ENCODE measurements at regions not wholly inside any gene's neighbourhood (a gene's known extent, or its start where the extent isn't known, plus 50 kb on each side); places are given as distances from the start of the nearest gene placed in this dataset.

- Histone ChIP-seq H3K4me1 (ENCODE audit: control insufficient read depth, insufficient read depth, low read length) (peaks cover 2% of the 10 kb centered on the region), H3K23ac (ENCODE audit: low read depth, low read length) (no peak overlapping the region), H3K4me3 (ENCODE audit: insufficient read depth, low read depth, low read length) (no peak overlapping the region), H3K9ac (ENCODE audit: low read depth, low read length) (no peak overlapping the region), H2AK5ac (ENCODE audit: low read depth, low read length) (no peak overlapping the region), H4K20me1 (ENCODE audit: insufficient read depth, low read length) (no peaks in the 10 kb centered on the region), H3K4ac (ENCODE audit: low read depth, low read length) (no peak overlapping the region), H3K18ac (ENCODE audit: low read depth, low read length) (no peak overlapping the region), H3K9me3 (ENCODE audit: control insufficient read depth, insufficient read depth, low read length) (no peaks in the 10 kb centered on the region), H3K27ac (ENCODE audit: insufficient read depth, low read length) (no peak overlapping the region), H4K91ac (ENCODE audit: insufficient read depth, low read depth, low read length) (no peak overlapping the region), H2AFZ (replicated peaks; ENCODE audit: low read length, poor library complexity) (no peak overlapping the region), H2AK9ac (replicated peaks; ENCODE audit: low read depth, low read length, poor library complexity) (no peak overlapping the region), H3K4me2 (ENCODE audit: low read depth, low read length) (no peak overlapping the region), H3K14ac (replicated peaks; ENCODE audit: low read depth, low read length) (no peak overlapping the region), H2BK5ac (ENCODE audit: low read depth, low read length, poor library complexity, severe bottlenecking) (no peak overlapping the region), H3K56ac (ENCODE audit: extremely low read depth, insufficient read depth, low read length) (no peak overlapping the region), H3K79me1 (ENCODE audit: low read depth in 1 of 2, low read length in 2 of 2) (no peaks in the 10 kb centered on the region), H2BK20ac (ENCODE audit: low read depth, low read length) (no peak overlapping the region), H3K27me3 (ENCODE audit: control insufficient read depth, insufficient read depth, low read length) (no peaks in the 10 kb centered on the region), H2BK120ac (ENCODE audit: low read depth, low read length) (no peak overlapping the region), H4K5ac (ENCODE audit: low read depth, low read length) (no peak overlapping the region), H2BK15ac (ENCODE audit: low read depth, low read length) (no peak overlapping the region), H3K9me1 (ENCODE audit: insufficient read depth, low read length) (no peaks in the 10 kb centered on the region), H3K36me3 (ENCODE audit: control insufficient read depth, insufficient read depth, low read length) (no peaks in the 10 kb centered on the region), H4K8ac (ENCODE audit: low read depth in 2 of 2, low read length in 2 of 2) (no peak overlapping the region)
- no peak for TF ChIP-seq BHLHE40 (IDR thresholded peaks at IDR 0.05; ENCODE audit: low read depth, low read length)
- no peak for TF ChIP-seq RFX5 (IDR thresholded peaks at IDR 0.05; ENCODE audit: low read depth, low read length)
- TF ChIP-seq CHD1 (IDR thresholded peaks at IDR 0.05; ENCODE audit: low read depth, low read length): no peak
- no peak for TF ChIP-seq NFE2L2 (IDR thresholded peaks at IDR 0.05; ENCODE audit: low read depth, low read length)
- TF ChIP-seq ELK1 (IDR thresholded peaks at IDR 0.05; ENCODE audit: borderline replicate concordance, low read depth, low read length): no peak
- no peak for TF ChIP-seq SMC3 (IDR thresholded peaks at IDR 0.05; ENCODE audit: low read depth, low read length)
- TF ChIP-seq MAZ (IDR thresholded peaks at IDR 0.05; ENCODE audit: borderline replicate concordance, low read depth, low read length): no peak
- TF ChIP-seq RAD21 (IDR thresholded peaks at IDR 0.05; ENCODE audit: low read length): no peak
- TF ChIP-seq FOS (IDR thresholded peaks at IDR 0.05; ENCODE audit: low read depth, low read length): no peak
- TF ChIP-seq CEBPB (IDR thresholded peaks at IDR 0.05; ENCODE audit: low read depth, low read length): no peak
- TF ChIP-seq CTCF (conservative IDR thresholded peaks at IDR 0.05; ENCODE audit: low read depth, low read length): no peak
- no peak for TF ChIP-seq MXI1 (IDR thresholded peaks at IDR 0.05; ENCODE audit: borderline replicate concordance, low read depth, low read length)
- ChIA-PET POLR2A (ENCODE audit: unreplicated experiment) (no interaction called here), CTCF (no interaction called here)
- BruUV-seq (replicated peaks): no TSS peak
- no peak for ATAC-seq (ENCODE audit: low read depth)
- dilution Hi-C loops (cut with HindIII; ENCODE audit: low sequenced_read_pairs, unreplicated experiment) (no loop called here), in situ Hi-C loops (cut with MboI; ENCODE audit: low sequenced_read_pairs) (no loop called here), intact Hi-C loops (cut with micrococcal nuclease) (no loop called here)
- DNase-seq: no peak
- no CpG with 5 or more reads among the region's 4 CpGs for WGBS, 2 experiments (ENCODE audit: extremely low coverage in 2 of 2, insufficient read length in 1 of 2)
Measured at GRCh38 chr2:47255794-47256193, 79.5 kb upstream of the CALM2 start.

All from IMR-90 (cell line).